ENCODE measurements at regions not wholly inside any gene's neighbourhood (a gene's known extent, or its start where the extent isn't known, plus 50 kb on each side); places are given as distances from the start of the nearest gene placed in this dataset.
"Not testable (repeated sequence)": the region's sequence is repeated elsewhere in the genome, so short reads cannot be mapped to it uniquely, and the experiment has no call there.

DNA sequence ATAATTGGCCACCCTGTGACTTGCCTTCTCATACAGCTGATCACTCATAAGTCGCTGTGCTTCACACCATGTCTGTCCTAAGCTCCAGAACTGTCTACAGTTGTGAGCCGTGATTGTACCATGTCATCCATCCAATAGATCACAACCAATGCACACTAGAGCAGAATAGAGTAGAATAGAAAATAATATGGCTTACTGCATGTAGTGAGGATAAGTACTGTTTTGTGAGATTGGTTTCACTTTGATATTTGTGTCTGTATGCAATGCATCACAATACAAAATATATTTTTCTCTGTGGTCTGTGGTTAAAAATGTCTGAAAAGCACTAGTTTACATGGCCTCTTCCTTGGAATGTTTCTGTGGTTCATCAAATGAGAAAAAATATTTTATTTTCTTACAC lies 237.6 kb upstream of the PRKD1 start:
- no peak for DNase-seq

DNA sequence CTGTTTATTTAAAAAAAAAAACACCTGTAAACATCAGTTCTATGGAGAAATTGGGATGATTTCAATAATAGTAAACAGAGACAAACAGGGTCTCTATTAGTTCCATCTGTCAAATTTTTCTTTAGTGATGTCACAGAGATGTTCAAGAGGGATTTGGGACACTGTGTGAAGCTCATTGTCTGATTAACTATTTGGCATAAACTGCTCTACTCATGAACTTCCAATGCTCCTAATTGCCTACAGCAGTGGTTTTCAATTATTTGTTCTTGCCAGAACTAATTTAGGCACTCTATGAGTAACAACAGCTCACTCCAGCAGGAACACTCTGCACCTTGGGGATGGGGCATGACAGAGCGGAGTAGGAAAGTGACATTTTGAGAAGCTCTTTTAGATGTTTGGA lies 250.1 kb upstream of the PRKD1 start:
- no peak for DNase-seq

DNA sequence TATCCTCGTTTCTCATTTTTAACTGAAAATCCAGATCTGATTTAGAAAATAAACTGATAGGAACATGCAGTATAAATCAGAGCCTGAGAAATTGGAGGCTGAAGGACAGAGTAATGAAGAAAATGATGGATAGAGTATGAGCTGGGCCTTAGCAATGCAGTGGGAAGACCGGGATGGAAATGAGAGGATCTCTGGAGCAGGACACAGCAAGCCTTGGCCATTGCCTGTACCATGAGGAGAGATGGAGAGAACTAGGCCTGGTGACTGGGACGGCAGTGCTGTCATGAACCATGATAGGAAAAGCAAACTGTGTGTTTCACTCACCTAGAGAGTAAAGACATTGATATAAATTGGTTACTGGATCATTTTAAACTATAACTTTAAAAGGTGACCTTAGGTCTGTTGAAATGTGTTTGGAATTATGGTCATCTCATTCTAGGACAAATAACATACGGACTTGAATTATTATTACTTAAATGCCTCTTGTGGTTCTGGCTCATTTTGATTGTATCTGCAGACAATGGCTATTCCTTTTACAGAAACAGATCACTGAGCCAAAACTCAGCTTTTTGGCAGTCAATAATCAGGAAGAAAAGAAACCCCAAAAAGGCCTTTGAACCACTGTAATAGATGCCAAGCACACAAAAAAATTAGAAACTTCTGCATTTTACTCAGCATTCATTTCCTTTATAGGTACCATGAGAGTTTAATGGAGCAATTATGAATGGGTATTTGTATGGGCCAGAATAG lies 251.9 kb upstream of the PRKD1 start:
- DNase-seq = no peak

DNA sequence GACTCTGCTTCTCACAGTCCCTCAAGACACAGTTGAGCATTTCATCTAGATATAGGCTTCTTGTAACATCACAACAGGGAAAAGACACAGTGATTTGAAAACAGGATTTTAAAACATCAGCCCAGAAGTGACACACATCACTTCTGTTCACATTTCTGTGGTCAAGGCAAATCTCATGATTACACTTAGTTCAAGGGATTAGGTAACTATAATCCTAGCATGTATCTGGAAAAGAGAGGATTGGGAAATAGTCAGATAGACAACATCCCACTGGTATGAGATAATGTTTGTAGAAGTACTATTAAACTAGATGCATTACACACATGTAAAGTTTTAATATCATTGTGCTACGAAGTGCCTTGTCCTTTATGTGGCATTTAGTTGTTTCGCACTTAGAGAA lies 252.6 kb upstream of the PRKD1 start:
- DNase-seq = no peak

DNA sequence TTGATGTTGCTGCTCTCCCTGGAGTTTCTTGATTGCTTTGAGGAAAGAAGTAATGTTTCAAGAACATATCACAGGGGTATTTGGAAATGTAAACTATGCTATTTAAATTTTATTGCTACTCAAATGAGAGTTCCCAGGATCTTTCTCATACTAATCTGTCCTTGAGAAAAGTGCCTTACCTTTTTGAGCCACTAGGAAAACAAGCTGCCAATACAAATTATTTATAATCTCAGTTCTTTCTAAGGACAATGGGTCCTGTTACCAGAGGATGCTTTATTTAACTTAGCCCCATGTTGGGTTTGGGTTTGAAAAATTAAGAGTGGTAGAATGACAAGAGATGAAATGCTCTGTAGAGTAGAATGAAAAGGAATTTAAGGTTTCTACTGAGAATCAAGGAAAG lies 258.2 kb upstream of the PRKD1 start:
- no peak for DNase-seq

DNA sequence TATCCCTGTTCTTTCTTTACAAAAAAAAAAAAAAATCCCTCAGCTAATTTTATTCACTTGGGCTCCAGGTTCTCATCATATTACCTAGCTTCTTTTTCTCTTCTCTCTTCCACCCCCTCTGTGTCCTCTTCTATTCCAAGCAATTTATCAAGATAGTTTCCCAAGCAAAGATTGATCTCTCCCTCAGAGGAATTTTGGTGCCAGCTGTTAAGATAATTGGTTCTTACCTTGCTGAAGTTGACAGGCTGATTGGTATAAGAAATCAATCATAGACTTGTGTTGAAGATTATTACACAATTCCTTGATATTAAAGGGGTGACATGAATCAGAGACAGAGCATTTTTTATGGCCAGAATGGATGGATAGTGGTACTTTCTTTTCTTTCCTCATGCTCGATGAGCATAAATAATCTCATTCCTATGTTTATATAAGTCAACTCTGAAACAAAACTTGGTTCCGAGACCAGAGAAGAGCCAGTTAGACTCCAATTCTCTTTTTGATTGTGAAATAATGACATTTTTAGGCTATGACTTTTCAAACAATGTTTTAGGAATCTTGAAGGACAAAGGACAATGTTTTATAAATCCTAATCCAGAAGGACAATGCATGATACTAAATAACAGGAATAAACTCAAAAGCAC lies 264.1 kb upstream of the PRKD1 start:
- no peak for DNase-seq

DNA sequence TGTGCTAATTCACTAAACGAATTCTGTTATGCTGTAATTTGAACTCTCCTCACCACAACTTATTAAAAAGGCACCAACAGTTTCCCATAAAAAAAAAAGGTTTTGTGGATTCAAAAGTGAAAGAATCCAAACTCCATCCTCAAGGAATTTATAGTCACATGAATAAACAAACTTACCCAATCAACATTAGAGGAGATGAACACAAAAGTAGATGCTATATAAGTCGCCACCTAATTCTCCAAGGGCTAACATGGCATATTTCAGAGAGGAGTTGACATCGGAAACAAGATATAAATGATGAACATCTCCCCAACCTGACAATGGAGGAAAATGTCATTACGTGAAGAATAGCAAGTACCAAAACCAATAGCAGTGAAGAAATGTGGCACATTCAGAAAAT lies 265.5 kb upstream of the PRKD1 start:
- no peak for DNase-seq

DNA sequence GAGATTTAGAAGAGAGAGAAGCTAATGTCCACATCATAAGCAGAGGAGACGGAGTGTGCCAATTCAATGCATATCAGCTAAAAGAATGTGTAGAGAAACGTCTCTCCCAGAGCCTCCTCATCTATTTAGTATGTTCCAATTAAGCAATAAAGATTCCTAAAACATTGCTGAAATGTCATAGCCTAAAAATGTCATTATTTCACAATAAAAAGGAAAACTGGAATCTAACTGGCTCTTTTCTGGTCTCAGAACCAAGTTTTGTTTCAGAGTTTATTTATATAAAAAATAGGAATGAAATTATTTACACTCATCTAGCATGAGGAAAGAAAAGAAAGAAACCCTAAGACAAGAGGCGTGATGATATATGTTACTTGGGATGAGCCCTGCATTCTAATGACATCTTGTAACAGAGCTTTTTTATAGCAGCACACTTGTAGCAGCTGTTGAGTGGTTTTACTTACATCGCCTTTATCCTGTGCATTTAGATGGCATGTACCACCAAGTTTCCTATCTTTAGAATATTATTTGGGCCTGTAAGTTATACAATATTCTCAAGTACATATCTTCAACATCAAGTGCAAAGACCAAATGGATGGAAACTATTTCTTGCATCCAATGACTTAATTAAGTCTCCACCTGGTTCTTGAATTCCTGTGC lies 266.3 kb upstream of the PRKD1 start:
- DNase-seq = no peak

DNA sequence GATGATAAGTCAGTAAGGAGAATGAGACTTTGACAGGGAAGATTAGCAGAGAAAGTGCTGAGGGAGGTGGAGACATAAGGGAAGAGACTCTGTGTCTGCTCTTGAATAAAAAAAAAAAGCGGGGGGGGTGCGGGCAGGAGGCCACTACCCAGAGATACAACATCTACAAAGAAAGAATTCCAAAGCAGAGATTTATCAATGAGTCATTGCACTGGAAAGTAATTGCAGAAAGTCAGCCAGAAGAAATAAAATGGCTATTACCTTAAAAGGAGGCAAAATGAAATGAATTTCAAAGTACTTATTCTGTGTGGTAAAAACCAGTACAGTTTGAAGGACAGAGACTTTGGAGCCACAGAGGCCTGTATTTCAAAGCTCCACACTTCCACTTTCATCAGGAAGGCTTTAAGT lies 267.1 kb upstream of the PRKD1 start:
- no peak for DNase-seq

DNA sequence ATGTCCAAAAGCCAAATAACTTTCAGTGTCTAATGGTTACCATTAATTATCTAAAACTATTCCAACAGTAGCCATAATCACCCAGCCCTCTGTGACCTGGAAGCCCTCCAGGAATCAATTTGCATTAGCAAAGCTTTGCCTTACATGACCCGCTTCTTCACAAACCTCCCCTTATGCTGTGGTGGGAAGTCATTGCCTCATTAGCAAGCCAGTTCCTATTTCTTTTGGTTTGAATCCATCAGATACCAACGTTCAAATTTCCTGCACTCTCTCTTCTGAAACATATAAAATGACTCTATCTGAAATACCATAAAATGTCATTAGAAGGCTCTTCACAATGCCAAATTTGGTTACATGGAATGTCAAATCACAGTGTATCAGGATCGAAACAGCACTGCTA lies 268.3 kb upstream of the PRKD1 start:
- DNase-seq = no peak

DNA sequence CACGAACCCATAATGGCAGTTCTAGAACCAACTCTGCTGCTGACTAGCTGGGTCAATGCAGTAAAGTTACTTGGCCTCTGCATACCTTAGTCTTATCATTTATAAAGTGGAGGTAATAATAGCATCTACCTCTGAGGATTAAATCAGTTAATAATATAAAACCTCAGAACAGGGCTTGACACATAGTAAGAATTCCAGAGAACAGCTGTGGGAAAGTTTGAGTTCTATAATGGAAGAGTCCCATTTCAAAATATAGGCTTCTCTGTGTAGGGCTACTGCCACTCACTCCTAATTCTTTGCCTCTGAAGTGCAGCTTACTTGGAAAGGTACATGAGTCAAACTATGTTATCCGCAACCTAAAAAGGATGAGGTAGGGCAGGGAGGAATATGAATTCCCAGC lies 269.2 kb upstream of the PRKD1 start:
- DNase-seq = no peak

DNA sequence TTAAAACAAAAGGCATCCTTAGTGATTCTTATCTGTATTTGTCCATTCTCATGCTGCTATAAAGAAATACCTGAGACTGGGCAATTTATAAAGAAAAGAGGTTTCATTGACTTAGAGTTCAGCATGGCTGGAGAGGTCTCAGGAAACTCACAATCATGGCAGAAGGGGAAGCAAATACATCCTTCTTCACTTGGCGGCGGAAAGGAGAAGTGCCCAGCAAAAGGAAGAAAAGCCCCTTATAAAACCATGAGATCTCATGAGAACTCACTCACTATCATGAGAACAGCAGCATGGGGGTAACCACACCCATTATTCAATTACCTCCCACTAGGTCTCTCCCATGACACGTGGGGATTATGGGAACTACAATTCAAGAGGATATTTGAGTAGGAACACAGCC lies 271.1 kb upstream of the PRKD1 start:
- DNase-seq = not testable (repeated sequence)

DNA sequence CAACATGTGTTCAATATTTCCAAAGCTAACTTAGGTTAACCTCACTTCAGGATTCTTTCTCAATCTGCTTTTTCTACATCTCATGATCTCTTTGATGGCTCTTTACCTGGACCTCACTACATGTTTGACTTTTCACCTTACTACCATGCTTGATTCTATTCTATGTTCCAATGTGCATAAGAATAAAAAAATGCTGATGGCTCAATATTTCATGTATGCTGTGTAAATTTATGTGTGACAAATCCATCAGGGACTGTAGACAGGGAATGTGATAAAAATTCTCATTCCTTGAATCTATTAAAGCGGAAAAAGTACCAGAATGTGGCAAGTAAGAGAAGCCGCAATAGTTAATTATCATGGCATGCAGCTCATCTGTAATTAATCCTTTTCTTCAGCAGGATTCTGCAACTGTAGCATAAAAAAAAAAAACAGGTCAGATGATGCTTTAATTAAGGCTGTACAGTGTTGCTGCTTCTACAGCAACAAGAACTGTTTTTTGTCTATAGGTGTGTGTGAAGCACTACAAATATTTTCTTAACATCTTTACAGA lies 276.9 kb upstream of the PRKD1 start:
- DNase-seq = no peak

DNA sequence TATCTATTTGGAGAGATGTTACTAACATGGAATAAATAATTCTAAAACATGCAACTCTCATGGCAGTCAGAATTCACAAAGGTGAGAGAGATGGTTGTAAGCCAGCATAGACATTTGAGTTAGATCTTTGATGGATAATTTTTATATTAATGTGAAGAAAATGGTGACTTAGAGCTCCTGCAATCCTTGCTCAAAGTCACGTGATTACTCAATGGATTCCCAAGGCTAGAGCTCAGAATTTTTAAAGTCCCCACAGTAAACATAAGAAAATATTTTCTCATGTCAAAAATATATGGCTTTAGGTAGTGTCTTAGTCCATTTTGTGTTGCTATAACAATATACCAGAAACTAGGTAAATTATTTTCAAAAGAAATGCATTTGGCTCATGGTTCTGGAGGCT lies 281.5 kb upstream of the PRKD1 start:
- no peak for DNase-seq

DNA sequence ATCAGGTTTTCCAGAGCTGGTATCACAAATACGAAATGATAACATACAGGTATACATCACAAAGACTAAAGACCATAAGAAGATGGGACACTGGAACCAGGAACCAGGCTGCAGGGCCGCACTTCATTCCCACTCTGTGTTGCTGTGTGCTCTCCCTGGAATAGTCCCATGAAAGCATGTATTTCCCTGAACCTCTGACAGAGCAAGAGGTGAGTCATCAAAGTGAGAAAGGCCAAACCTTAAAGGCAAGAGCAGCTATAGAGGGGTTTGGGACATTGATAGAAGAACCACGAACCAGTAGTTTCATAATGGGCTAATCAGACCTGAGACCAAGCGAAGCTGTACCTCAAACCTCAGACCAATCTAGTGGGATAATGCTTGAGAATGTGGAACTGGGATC lies 283.0 kb upstream of the PRKD1 start:
- no peak for DNase-seq

DNA sequence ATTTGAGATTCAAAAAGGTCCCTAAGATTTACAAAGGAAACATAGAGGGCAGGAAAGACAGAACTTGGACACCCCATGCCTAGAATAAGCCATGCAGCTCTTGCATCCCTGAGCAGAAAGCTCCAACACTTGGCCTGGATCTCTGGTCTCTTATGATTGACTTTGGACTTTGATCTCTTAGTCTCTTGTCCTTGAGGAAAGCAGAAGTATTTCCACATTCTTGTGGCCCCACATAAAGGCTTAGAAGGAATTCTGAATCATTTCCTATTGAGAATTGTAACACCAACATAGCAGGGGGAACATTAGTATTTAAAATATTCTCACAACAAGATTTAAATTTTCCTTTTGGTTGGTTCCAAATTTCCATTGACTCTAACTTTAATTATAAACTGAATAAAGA lies 283.7 kb upstream of the PRKD1 start:
- DNase-seq = no peak

DNA sequence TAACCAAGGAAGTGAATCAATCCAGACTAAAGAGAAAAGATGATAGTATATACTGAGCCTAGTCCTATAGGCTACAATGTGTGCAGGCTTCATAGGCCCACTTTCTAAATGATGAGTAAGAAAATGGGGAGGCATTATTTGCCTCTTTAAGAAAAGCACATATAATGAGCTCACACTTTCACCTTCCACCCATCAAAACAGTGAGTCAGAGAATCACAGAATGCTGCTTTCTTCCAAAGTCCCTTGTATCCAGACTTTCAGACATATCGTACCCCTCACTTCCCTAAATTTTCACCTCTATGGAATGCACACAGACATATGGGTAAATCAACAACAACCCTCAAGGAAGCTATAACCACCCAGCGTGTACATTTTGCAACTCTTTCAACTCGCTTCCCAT lies 286.4 kb upstream of the PRKD1 start:
- no peak for DNase-seq

DNA sequence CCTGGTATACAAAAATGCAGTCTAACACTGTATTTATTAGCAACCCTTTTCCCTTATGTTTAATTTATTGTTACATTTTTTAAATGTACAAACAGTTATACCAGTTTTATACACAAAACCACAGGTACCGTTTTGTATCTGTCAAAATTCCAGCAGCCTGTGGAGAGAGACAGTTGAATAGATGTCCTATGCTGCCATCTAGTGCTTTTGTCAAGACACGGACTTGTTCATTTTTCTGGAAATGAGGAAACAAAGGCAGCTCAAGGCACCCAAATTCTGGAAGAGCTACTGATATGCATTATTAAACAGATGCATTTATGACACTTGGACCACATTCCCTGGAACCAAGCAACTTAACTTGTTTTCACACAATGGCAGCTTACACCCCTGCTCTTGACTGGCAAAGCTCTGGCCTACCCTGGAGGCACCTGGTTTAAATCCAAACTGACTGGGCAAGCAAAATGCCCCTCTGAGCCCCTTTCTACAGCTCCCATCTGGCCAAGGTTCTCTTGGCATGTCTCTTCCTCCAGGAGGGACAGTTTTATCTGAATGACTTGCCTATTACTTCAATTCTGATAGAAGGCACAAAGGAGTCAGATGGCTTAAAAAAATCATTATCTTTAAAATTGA lies 286.9 kb upstream of the PRKD1 start:
- DNase-seq = peak; percentile 82

DNA sequence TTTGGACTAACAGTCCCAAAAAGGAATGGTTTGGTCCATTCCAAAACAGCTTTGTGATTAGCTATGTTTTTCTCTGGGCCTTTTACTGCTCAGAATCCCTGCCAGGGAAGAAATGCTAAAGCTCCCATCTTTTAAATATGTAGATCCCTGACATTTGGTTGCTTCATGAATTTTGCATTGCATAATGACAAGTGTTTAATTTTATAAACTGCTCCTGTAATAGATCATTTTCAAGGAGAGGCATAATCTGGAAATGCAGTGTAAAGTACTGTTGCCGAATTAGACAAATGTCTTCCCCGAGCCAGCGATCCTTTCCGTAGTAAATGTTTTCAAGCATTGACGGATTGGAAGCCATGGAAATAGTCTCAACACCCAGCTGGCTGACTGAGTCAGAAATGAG lies 291.3 kb upstream of the PRKD1 start:
- DNase-seq = no peak

DNA sequence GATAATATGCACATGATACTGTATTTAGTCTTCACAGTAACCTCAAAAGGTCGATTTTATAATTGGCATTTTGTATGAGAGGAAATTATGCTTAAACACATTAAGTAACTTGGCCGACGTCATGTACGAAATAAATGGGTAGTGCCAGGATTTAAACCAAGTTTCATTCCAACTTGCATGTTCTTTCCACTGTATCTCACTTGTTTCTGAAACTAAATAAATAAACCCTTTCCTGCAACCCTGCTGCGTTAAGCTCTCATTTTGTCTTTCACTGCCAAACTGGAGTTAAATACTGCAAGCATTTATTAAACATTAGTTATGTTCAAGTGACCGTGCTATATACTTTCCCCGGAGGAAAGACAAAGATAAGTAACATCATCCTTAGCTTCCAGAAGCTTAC lies 293.9 kb upstream of the PRKD1 start:
- no peak for DNase-seq

DNA sequence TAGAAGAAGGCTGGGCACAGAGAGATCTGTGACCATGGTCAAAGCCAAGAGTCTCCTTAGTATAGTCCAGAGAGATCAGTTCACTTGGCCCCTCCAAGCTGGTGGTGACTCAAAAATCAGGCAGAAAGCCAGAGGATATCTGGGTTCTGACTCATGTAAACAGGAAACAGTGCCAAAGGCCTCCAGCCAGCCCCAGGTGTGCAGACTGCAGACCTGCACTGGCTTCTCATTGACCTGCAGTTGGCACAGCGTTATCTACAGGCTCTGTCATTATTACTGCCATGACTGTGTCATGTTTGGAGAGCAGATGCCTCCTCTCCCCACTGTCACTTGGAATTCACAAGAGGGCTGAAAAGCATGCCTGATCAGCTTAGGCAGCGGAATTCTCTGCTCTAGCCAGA lies 295.7 kb upstream of the PRKD1 start:
- peak; percentile 74 for DNase-seq

DNA sequence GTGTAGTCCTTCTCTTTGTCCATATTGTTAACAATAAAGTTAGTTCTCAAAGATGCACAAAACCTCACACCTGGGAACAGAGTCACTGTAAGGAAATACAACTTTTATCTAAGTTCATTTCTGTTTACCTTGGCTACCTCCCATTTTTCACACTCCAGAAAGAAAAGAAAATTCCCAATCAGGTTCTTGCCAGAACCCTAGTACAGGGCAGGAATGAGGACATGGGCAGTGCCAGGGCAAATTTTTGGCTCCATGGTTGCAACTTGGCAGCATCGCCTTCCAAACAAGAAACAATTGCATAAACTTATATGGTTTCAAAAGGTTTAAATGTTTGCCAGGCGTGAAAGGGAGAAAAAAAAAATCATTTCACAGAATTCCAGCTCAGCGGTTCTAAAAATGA lies 296.3 kb upstream of the PRKD1 start:
- DNase-seq = no peak

DNA sequence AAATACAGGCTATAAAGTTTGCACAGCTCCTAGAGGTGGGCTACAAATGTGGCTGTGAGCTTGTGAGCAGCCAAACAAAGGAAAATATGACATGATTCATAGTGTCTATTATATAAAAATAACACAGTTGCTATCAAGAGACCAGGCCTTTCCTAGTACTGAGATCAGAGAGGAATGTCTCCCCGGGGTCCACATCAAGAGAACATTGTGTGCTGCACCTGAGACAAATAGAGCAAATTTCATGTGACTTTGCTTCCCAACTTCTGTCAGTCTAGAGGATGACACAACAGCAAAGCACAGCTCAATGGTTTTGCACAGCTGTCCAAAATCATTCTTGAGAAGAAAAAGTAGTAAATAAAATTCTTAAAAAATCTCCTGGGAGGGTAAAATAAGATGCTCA lies 297.5 kb upstream of the PRKD1 start:
- DNase-seq = no peak

DNA sequence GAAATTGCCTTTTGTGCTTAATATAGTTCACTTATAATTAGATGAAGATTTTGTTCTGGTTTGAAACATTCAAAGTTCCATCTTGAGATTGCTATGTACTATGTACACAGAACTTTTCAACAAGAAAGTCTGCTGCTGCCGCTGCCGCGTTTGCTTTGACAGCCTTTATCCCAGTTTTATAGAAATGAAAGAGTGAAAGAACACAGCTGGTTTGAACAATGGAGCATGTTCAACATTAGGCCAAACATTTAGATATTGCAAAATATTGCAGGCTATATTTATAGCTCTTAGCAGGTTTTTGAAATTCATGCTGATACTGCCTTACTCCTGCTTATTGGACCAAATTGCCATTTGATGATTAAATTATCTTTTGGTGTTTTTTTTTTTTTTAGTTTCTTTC lies 299.8 kb upstream of the PRKD1 start:
- no peak for DNase-seq

All from NCI-H1092 treated with DMSO at 0.1 percent for 48 hours (cell line).